Adipocyte (in vitro differentiated cells): ENCODE measurements at regions not wholly inside any gene's neighbourhood (a gene's known extent, or its start where the extent isn't known, plus 50 kb on each side); places are given as distances from the start of the nearest gene placed in this dataset.
"Not testable (repeated sequence)": the region's sequence is repeated elsewhere in the genome, so short reads cannot be mapped to it uniquely, and the experiment has no call there.

Experiments
- DNase-seq: peaks from one replicate; pipeline ENCODE4 v3.0.0-alpha.2; 2015; ENCODE audit warnings: low read depth
- H3K27me3 ChIP-seq: replicated peaks from 2 replicates; pipeline ENCODE4 v1.7.0; 2013; ENCODE audit warnings: mild to moderate bottlenecking, low read length, moderate library complexity; ENCODE audit not compliant: control insufficient read depth, insufficient read depth
- H3K36me3 ChIP-seq: 2 replicates; pipeline ENCODE4 v1.7.0; 2013; ENCODE audit warnings: low read length, mild to moderate bottlenecking, moderate library complexity; ENCODE audit not compliant: control insufficient read depth, insufficient read depth, severe bottlenecking
- H3K4me1 ChIP-seq: 2 replicates; pipeline ENCODE4 v1.7.0; 2013; ENCODE audit warnings: mild to moderate bottlenecking, low read length, moderate library complexity; ENCODE audit not compliant: control insufficient read depth, insufficient read depth
- H3K4me3 ChIP-seq: 2 replicates; pipeline ENCODE4 v1.7.0; 2013; ENCODE audit warnings: mild to moderate bottlenecking, low read length, moderate library complexity
- H3K9ac ChIP-seq: 2 replicates; pipeline ENCODE4 v1.7.0; 2013; ENCODE audit warnings: mild to moderate bottlenecking, low read length, moderate library complexity
- H3K9me3 ChIP-seq: 2 replicates; pipeline ENCODE4 v1.7.0; 2013; ENCODE audit warnings: mild to moderate bottlenecking, low read length, moderate library complexity; ENCODE audit not compliant: control insufficient read depth

- no peak overlapping the region for H3K4me3 ChIP-seq
- no peak for DNase-seq
- no peak overlapping the region for H3K9ac ChIP-seq
These were observed 194.8 kb downstream of the LRRC70 start for GRCh38 chr5:62773460-62773859.

GRCh38 chr5:62771341-62771740 lies 192.7 kb downstream of the LRRC70 start:
- Histone ChIP-seq H3K36me3 (no peaks in the 10 kb centered on the region), H3K9me3 (no peaks in the 10 kb centered on the region), H3K4me3 (no peak overlapping the region), H3K27me3 (no peaks in the 10 kb centered on the region), H3K4me1 (no peaks in the 10 kb centered on the region), H3K9ac (no peak overlapping the region)
- DNase-seq: no peak

More at GRCh38 chr5:62773460-62773859, 194.8 kb downstream of the LRRC70 start:
- H3K9me3 ChIP-seq: no peaks in the 10 kb centered on the region
- no peaks in the 10 kb centered on the region for H3K36me3 ChIP-seq
- H3K27me3 ChIP-seq: no peaks in the 10 kb centered on the region
- no peaks in the 10 kb centered on the region for H3K4me1 ChIP-seq

GRCh38 chr5:62767650-62768049 lies 189.0 kb downstream of the LRRC70 start:
- no peak overlapping the region for H3K4me3 ChIP-seq
- no peaks in the 10 kb centered on the region for H3K36me3 ChIP-seq
- H3K9me3 ChIP-seq: no peaks in the 10 kb centered on the region
- H3K9ac ChIP-seq: no peak overlapping the region
- no peak for DNase-seq
- no peaks in the 10 kb centered on the region for H3K4me1 ChIP-seq
- H3K27me3 ChIP-seq: no peaks in the 10 kb centered on the region

- no peaks in the 10 kb centered on the region for H3K4me1 ChIP-seq
- no peaks in the 10 kb centered on the region for H3K9me3 ChIP-seq
- no peaks in the 10 kb centered on the region for H3K27me3 ChIP-seq
- H3K9ac ChIP-seq: no peak overlapping the region
- H3K36me3 ChIP-seq: no peaks in the 10 kb centered on the region
- no peak overlapping the region for H3K4me3 ChIP-seq
- no peak for DNase-seq
These were observed 188.5 kb downstream of the LRRC70 start for GRCh38 chr5:62767077-62767476.

- H3K27me3 ChIP-seq: no peaks in the 10 kb centered on the region
- H3K9me3 ChIP-seq: no peaks in the 10 kb centered on the region
- H3K9ac ChIP-seq: no peak overlapping the region
- H3K36me3 ChIP-seq: no peaks in the 10 kb centered on the region
- no peak overlapping the region for H3K4me3 ChIP-seq
- H3K4me1 ChIP-seq: no peaks in the 10 kb centered on the region
- no peak for DNase-seq
These were observed 183.9 kb downstream of the LRRC70 start for GRCh38 chr5:62762503-62762902.

GRCh38 chr5:62757686-62758085 lies 179.1 kb downstream of the LRRC70 start:
- DNase-seq, H3K9ac ChIP-seq, H3K9me3 ChIP-seq, H3K27me3 ChIP-seq, H3K4me3 ChIP-seq, H3K36me3 ChIP-seq, H3K4me1 ChIP-seq: not testable (repeated sequence)

GRCh38 chr5:62752998-62753367 lies 174.4 kb downstream of the LRRC70 start:
- not testable (repeated sequence) for H3K27me3 ChIP-seq, DNase-seq, H3K9me3 ChIP-seq, H3K4me1 ChIP-seq, H3K9ac ChIP-seq, H3K4me3 ChIP-seq, H3K36me3 ChIP-seq

GRCh38 chr5:62752056-62752997 lies 173.7 kb downstream of the LRRC70 start:
- not testable (repeated sequence) for H3K4me1 ChIP-seq, H3K4me3 ChIP-seq, H3K9ac ChIP-seq, DNase-seq, H3K36me3 ChIP-seq, H3K9me3 ChIP-seq, H3K27me3 ChIP-seq

- H3K4me3 ChIP-seq: no peak overlapping the region
- H3K9ac ChIP-seq: no peak overlapping the region
- H3K36me3 ChIP-seq: no peaks in the 10 kb centered on the region
- peaks cover 4% of the 10 kb centered on the region for H3K27me3 ChIP-seq
- no peaks in the 10 kb centered on the region for H3K9me3 ChIP-seq
- DNase-seq: no peak
- no peaks in the 10 kb centered on the region for H3K4me1 ChIP-seq
These were observed 163.6 kb downstream of the LRRC70 start for GRCh38 chr5:62742207-62742606.

GRCh38 chr5:62741761-62742160 lies 163.1 kb downstream of the LRRC70 start:
- DNase-seq: no peak
- Histone ChIP-seq H3K9ac (no peak overlapping the region), H3K4me3 (no peak overlapping the region), H3K27me3 (peaks cover 8% of the 10 kb centered on the region), H3K4me1 (no peaks in the 10 kb centered on the region), H3K36me3 (no peaks in the 10 kb centered on the region), H3K9me3 (no peaks in the 10 kb centered on the region)

- H3K4me3 ChIP-seq: no peak overlapping the region
- H3K27me3 ChIP-seq: peaks cover 11% of the 10 kb centered on the region
- H3K4me1 ChIP-seq: no peaks in the 10 kb centered on the region
- no peaks in the 10 kb centered on the region for H3K36me3 ChIP-seq
- H3K9me3 ChIP-seq: peaks cover 7% of the 10 kb centered on the region
- no peak overlapping the region for H3K9ac ChIP-seq
- DNase-seq: no peak
These were observed 159.1 kb downstream of the LRRC70 start for GRCh38 chr5:62737766-62738165.
